AG04449 (cell line): ENCODE measurements at regions not wholly inside any gene's neighbourhood (a gene's known extent, or its start where the extent isn't known, plus 50 kb on each side); places are given as distances from the start of the nearest gene placed in this dataset.

Source experiments
- CTCF ChIA-PET: fragments of 350-600 bp; formaldehyde crosslinking; extraction: SDS; loops from one replicate; lab custom pipeline; 2021; ENCODE audit warnings: antibody characterized with exemption; lab: Yijun Ruan, JAX
- POLR2A ChIA-PET: fragments of 400-600, 350-600 bp; formaldehyde crosslinking; extraction: SDS; loops from one replicate; lab custom pipeline; 2020; ENCODE audit warnings: antibody characterized with exemption, inconsistent platforms; lab: Yijun Ruan, JAX
- DNase-seq: peaks from one replicate; pipeline ENCODE4 v3.0.0-alpha.2; 2010; ENCODE audit warnings: low read depth, low spot score
- H3K4me3 ChIP-seq: 2 replicates; pipeline ENCODE4 v1.5.1; 2011; ENCODE audit warnings: low read depth, mild to moderate bottlenecking, control low read depth, low read length
- CTCF ChIP-seq: IDR thresholded peaks from one replicate; pipeline ENCODE4 v1.5.1; 2011; ENCODE audit warnings: mild to moderate bottlenecking, moderate library complexity, low read length, control low read depth, inconsistent platforms; ENCODE audit not compliant: insufficient read depth; ENCODE audit errors: missing control alignments

GRCh38 chr10:44238212-44238611 is 146.7 kb downstream of the CXCL12 start:
- CTCF ChIA-PET: no interaction called here
- POLR2A ChIA-PET: no interaction called here
- no peak for TF ChIP-seq CTCF
- no peak for DNase-seq
- no peak overlapping the region for H3K4me3 ChIP-seq

DNA sequence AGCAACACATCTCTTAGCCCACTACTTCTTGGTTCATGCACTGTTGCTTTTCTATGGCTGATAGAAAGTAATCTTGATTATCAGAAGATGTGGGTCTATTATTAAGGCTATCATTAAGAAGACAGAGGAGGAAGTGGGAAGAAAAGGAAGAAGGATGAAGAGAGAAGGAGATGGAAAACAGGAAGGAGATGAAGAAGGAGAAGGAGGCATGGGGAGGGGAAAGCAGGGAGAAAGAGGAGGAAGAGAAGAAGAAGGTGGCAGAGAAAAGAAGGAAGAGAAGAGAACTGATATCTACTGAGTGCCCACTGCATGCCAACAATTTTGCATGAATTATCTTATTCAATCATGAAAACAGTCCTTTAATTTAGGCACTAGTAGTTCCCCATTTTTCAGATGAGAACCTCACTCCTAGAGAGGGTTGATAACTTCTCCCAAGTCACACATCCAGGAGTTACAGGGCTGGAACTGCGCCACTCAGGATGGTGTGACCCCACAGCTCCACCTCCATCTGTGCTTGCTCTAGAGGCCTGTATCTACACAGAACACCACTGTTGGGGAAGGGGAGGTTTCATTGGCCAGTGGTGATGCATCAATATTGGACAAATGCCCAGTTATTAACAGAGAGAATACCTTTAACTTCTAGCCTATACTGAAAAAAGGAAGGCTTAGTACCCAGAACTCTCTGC is 147.4 kb downstream of the CXCL12 start:
- POLR2A ChIA-PET: no interaction called here
- CTCF ChIA-PET: no interaction called here
- DNase-seq: no peak
- H3K4me3 ChIP-seq: no peak overlapping the region
- TF ChIP-seq CTCF: no peak

- POLR2A ChIA-PET: no interaction called here
- H3K4me3 ChIP-seq: no peak overlapping the region
- no peak for TF ChIP-seq CTCF
- DNase-seq: no peak
- CTCF ChIA-PET: interaction anchor here (1.2 kb wide), 1 partner anchor 623 kb away, joined by 4 read pairs; no protein-coding TSS in a partner anchor
Measured at GRCh38 chr10:44235363-44235762, 149.5 kb downstream of the CXCL12 start.

DNA sequence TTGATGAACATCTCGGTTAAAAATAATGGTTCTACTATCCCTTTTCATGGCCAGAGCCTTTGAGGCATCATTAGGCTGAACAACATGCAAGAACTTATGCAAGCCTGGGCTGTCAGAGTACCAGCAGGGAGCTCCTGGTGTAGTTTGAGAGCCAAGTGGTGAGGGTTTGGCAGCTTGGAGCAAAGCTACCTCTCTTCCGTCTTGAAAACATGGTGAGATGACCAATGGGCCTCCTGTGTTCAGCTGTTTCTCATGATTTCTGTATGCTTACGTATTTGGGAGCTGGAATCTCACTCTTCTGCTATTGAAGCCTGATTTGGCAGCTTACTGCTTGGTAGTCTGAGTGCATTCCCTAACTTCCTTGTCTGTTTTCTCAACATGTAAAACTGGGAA is 150.4 kb downstream of the CXCL12 start:
- CTCF ChIA-PET: interaction anchor here (1.2 kb wide), 1 partner anchor 623 kb away, joined by 4 read pairs; no protein-coding TSS in a partner anchor

DNA sequence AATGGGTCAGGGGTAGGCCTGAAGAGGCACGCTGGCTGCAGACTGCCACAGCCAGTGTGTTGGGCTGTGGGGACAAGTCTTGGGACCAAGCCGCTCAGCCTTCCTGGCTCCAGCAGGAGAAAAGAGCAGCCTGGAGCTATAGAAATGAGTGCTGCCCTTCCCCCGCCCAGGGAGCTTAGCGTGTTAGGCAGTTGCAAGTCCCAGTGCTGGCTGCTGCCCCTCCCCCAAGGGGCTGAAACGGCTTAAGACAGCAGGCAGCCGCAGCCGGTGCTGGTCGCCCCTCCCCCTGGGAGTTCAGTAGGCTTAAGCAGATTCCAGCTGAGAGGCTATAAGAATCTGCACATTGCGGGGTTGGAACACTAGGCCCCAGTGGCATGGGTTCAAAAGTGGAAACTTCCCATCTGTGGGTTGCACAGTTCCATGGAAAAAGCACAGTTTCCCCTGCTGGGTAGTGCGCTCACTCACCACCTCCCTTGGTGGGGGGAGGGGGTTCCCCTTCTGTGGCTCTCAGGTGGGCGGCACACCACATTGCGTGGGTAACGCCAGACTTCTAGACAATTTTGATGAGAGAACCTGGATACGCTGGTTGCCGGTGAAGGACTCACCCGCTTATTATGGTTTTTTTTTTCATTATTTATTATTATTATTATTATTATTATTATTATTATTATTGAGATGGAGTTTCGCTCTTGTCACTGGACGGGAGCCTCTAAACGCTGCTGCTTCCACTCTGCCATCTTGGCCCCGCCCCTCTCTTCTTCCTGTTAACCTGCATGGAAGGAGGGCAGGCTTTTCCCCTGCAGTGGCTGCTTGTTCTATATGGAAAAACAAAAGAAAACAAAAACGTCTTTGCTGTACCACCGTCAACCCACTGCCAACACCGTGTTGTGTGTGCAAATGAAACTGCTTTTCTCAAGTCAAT is 151.1 kb downstream of the CXCL12 start:
- POLR2A ChIA-PET: no interaction called here
- DNase-seq: no peak
- H3K4me3 ChIP-seq: no peak overlapping the region
- TF ChIP-seq CTCF: no peak
- CTCF ChIA-PET: interaction anchor here (1.2 kb wide), 1 partner anchor 624 kb away, joined by 4 read pairs; no protein-coding TSS in a partner anchor

More for the DNA sequence above, 150.4 kb downstream of the CXCL12 start:
- no peak for TF ChIP-seq CTCF
- POLR2A ChIA-PET: no interaction called here
- DNase-seq: no peak
- no peak overlapping the region for H3K4me3 ChIP-seq

- DNase-seq: no peak
- TF ChIP-seq CTCF: no peak
- ChIA-PET POLR2A (no interaction called here), CTCF (no interaction called here)
- no peak overlapping the region for H3K4me3 ChIP-seq
Measured at GRCh38 chr10:44217274-44217820, 167.6 kb downstream of the CXCL12 start.
